GM04504 (cell line): ENCODE measurements at regions not wholly inside any gene's neighbourhood (a gene's known extent, or its start where the extent isn't known, plus 50 kb on each side); places are given as distances from the start of the nearest gene placed in this dataset.

Source experiments
- DNase-seq: peaks from one replicate; pipeline ENCODE4 v3.0.0-alpha.2; 2012; ENCODE audit warnings: low read depth

GRCh38 chr15:85847031-85847430 lies 52.3 kb upstream of the KLHL25 start:
- no peak for DNase-seq

- no peak for DNase-seq
These were observed 55.2 kb upstream of the KLHL25 start for GRCh38 chr15:85849946-85850345.

GRCh38 chr15:85852969-85853368 lies 58.2 kb upstream of the KLHL25 start:
- DNase-seq = no peak

- DNase-seq = peak; percentile 38
These were observed 59.8 kb upstream of the KLHL25 start for GRCh38 chr15:85854345-85855097.

GRCh38 chr15:85858586-85859375 lies 64.1 kb upstream of the KLHL25 start:
- DNase-seq = no peak

- DNase-seq = no peak
These were observed 64.9 kb upstream of the KLHL25 start for GRCh38 chr15:85859671-85860070.

GRCh38 chr15:85860394-85861161 lies 65.9 kb upstream of the KLHL25 start:
- DNase-seq = no peak

- no peak for DNase-seq
These were observed 70.5 kb upstream of the KLHL25 start for GRCh38 chr15:85865070-85865684.

- DNase-seq = no peak
These were observed 72.5 kb upstream of the KLHL25 start for GRCh38 chr15:85867250-85867649.

GRCh38 chr15:85869124-85869523 lies 74.4 kb upstream of the KLHL25 start:
- no peak for DNase-seq

GRCh38 chr15:85870216-85871014 lies 75.7 kb upstream of the KLHL25 start:
- DNase-seq = no peak

- DNase-seq = no peak
These were observed 76.8 kb upstream of the KLHL25 start for GRCh38 chr15:85871545-85871944.

- no peak for DNase-seq
These were observed 77.4 kb upstream of the KLHL25 start for GRCh38 chr15:85872125-85872524.

- no peak for DNase-seq
These were observed 79.5 kb upstream of the KLHL25 start for GRCh38 chr15:85874236-85874635.

- no peak for DNase-seq
These were observed 81.0 kb upstream of the KLHL25 start for GRCh38 chr15:85875756-85876155.

- DNase-seq = no peak
These were observed 84.1 kb upstream of the KLHL25 start for GRCh38 chr15:85878828-85879225.

- DNase-seq = peak; percentile 51
These were observed 84.8 kb upstream of the KLHL25 start for GRCh38 chr15:85879334-85880163.

GRCh38 chr15:85880501-85881190 lies 85.9 kb upstream of the KLHL25 start:
- no peak for DNase-seq

GRCh38 chr15:85886309-85886811 lies 91.6 kb upstream of the KLHL25 start:
- DNase-seq = no peak
